ENCODE measurements at regions not wholly inside any gene's neighbourhood (a gene's known extent, or its start where the extent isn't known, plus 50 kb on each side); places are given as distances from the start of the nearest gene placed in this dataset.

- no peak overlapping the region for H3K27ac ChIP-seq (ENCODE audit: low read depth, low read length, poor library complexity, severe bottlenecking)
- H3F3A ChIP-seq (ENCODE audit: insufficient read depth, low read length) = no peaks in the 10 kb centered on the region
- H3K36me3 ChIP-seq (ENCODE audit: insufficient read depth, low read length) = no peaks in the 10 kb centered on the region
- no peaks in the 10 kb centered on the region for H3K9me3 ChIP-seq (ENCODE audit: low read length)
- H2AFZ ChIP-seq (ENCODE audit: low read length) = no peak overlapping the region
- no peaks in the 10 kb centered on the region for H3K9me2 ChIP-seq (ENCODE audit: low read depth, low read length)
- no peaks in the 10 kb centered on the region for H3K4me1 ChIP-seq (ENCODE audit: insufficient read depth, low read length, severe bottlenecking)
- H4K20me1 ChIP-seq (ENCODE audit: insufficient read depth, low read length) = no peaks in the 10 kb centered on the region
- H3K9ac ChIP-seq (ENCODE audit: low read length) = no peak overlapping the region
- TF ChIP-seq CTCF (IDR thresholded peaks at IDR 0.05; ENCODE audit: low read length) = no peak
- no peak for TF ChIP-seq EZH2 (IDR thresholded peaks at IDR 0.05; ENCODE audit: borderline replicate concordance, low read length)
- H3K4me3 ChIP-seq (ENCODE audit: low read depth, low read length, poor library complexity, severe bottlenecking) = no peak overlapping the region
- H3K27me3 ChIP-seq (ENCODE audit: insufficient read depth, low read length) = no peaks in the 10 kb centered on the region
- no peaks in the 10 kb centered on the region for H3K79me2 ChIP-seq (ENCODE audit: insufficient read depth, low read length)
- H3K4me2 ChIP-seq (ENCODE audit: low read length) = no peak overlapping the region
Observed at GRCh38 chr17:71114911-71115668, 945.8 kb downstream of the KCNJ2 start.

GRCh38 chr17:71115669-71115972 is 946.3 kb downstream of the KCNJ2 start:
- no peaks in the 10 kb centered on the region for H4K20me1 ChIP-seq (ENCODE audit: insufficient read depth, low read length)
- H3K9me2 ChIP-seq (ENCODE audit: low read depth, low read length) = no peaks in the 10 kb centered on the region
- H3K9ac ChIP-seq (ENCODE audit: low read length) = no peak overlapping the region
- no peaks in the 10 kb centered on the region for H3K4me1 ChIP-seq (ENCODE audit: insufficient read depth, low read length, severe bottlenecking)
- H3K4me3 ChIP-seq (ENCODE audit: low read depth, low read length, poor library complexity, severe bottlenecking) = no peak overlapping the region
- H3K27me3 ChIP-seq (ENCODE audit: insufficient read depth, low read length) = no peaks in the 10 kb centered on the region
- TF ChIP-seq EZH2 (IDR thresholded peaks at IDR 0.05; ENCODE audit: borderline replicate concordance, low read length) (no peak), CTCF (IDR thresholded peaks at IDR 0.05; ENCODE audit: low read length) (no peak)
- no peaks in the 10 kb centered on the region for H3K79me2 ChIP-seq (ENCODE audit: insufficient read depth, low read length)
- H3K36me3 ChIP-seq (ENCODE audit: insufficient read depth, low read length) = no peaks in the 10 kb centered on the region
- H3K27ac ChIP-seq (ENCODE audit: low read depth, low read length, poor library complexity, severe bottlenecking) = no peak overlapping the region
- no peaks in the 10 kb centered on the region for H3K9me3 ChIP-seq (ENCODE audit: low read length)
- no peak overlapping the region for H3K4me2 ChIP-seq (ENCODE audit: low read length)
- no peaks in the 10 kb centered on the region for H3F3A ChIP-seq (ENCODE audit: insufficient read depth, low read length)
- H2AFZ ChIP-seq (ENCODE audit: low read length) = no peak overlapping the region

GRCh38 chr17:71117466-71117865 is 948.1 kb downstream of the KCNJ2 start:
- Histone ChIP-seq H3K36me3 (ENCODE audit: insufficient read depth, low read length) (no peaks in the 10 kb centered on the region), H3K4me1 (ENCODE audit: insufficient read depth, low read length, severe bottlenecking) (no peaks in the 10 kb centered on the region), H3K9me3 (ENCODE audit: low read length) (no peaks in the 10 kb centered on the region), H3K4me2 (ENCODE audit: low read length) (no peak overlapping the region), H3K9ac (ENCODE audit: low read length) (no peak overlapping the region), H2AFZ (ENCODE audit: low read length) (no peak overlapping the region), H3K27ac (ENCODE audit: low read depth, low read length, poor library complexity, severe bottlenecking) (no peak overlapping the region), H4K20me1 (ENCODE audit: insufficient read depth, low read length) (no peaks in the 10 kb centered on the region), H3F3A (ENCODE audit: insufficient read depth, low read length) (no peaks in the 10 kb centered on the region), H3K9me2 (ENCODE audit: low read depth, low read length) (no peaks in the 10 kb centered on the region), H3K79me2 (ENCODE audit: insufficient read depth, low read length) (no peaks in the 10 kb centered on the region), H3K4me3 (ENCODE audit: low read depth, low read length, poor library complexity, severe bottlenecking) (no peak overlapping the region), H3K27me3 (ENCODE audit: insufficient read depth, low read length) (no peaks in the 10 kb centered on the region)
- TF ChIP-seq CTCF (IDR thresholded peaks at IDR 0.05; ENCODE audit: low read length) (no peak), EZH2 (IDR thresholded peaks at IDR 0.05; ENCODE audit: borderline replicate concordance, low read length) (no peak)

Measured in OCI-LY1 (cell line).